SK-N-SH (cell line): ENCODE measurements at regions not wholly inside any gene's neighbourhood (a gene's known extent, or its start where the extent isn't known, plus 50 kb on each side); places are given as distances from the start of the nearest gene placed in this dataset.

Source experiments
- CTCF ChIA-PET: fragments of 300-600, 350-600 bp; formaldehyde crosslinking; extraction: SDS; loops from one replicate; lab custom pipeline; 2021; lab: Yijun Ruan, JAX
- POLR2A ChIA-PET: fragments of 350-600 bp; sonication (Branson Sonifier 250); formaldehyde crosslinking; extraction: SDS; loops from one replicate; lab custom pipeline; 2020; ENCODE audit warnings: antibody characterized with exemption, inconsistent platforms; lab: Yijun Ruan, JAX
- DNase-seq: peaks from one replicate; pipeline ENCODE4 v3.0.0; 2012
- H2AFZ ChIP-seq: fragments of 200-600 bp; sonication (generic); 2 replicates; pipeline ENCODE4 v1.8.1; 2016; ENCODE audit warnings: antibody characterized with exemption, mild to moderate bottlenecking, low read depth
- H3F3A ChIP-seq: fragments of 200-600 bp; sonication (generic); replicated peaks from 2 replicates; pipeline ENCODE3; 2016; ENCODE audit warnings: antibody characterized with exemption, mild to moderate bottlenecking; ENCODE audit not compliant: insufficient read depth
- H3K27ac ChIP-seq, 2 experiments: fragments of 200-500 bp in 1 of 2; fragments of 200-600 bp in 1 of 2; sonication (Bioruptor generic) in 1 of 2; sonication (generic), shearing (Covaris generic) in 1 of 2; 2 replicates each; pipeline versions ENCODE4 v1.5.1 to v1.6.1; 2014 to 2016; ENCODE audit warnings: low read depth in 2 of 2, inconsistent platforms in 1 of 2, low read length in 1 of 2, mild to moderate bottlenecking in 1 of 2, mixed read lengths in 1 of 2
- H3K27me3 ChIP-seq: fragments of 200-600 bp; sonication (generic), shearing (Covaris generic); 2 replicates; pipeline ENCODE4 v1.6.1; 2016; ENCODE audit warnings: mixed run types; ENCODE audit not compliant: insufficient read depth
- H3K36me3 ChIP-seq, 2 experiments: fragments of 200-500 bp in 1 of 2; fragments of 200-600 bp in 1 of 2; sonication (Bioruptor generic) in 1 of 2; sonication (generic) in 1 of 2; replicated peaks in 1 of 2; 2 replicates each; pipeline versions ENCODE3 to v1.5.1; 2014 to 2016; ENCODE audit warnings: low read length in 1 of 2, mild to moderate bottlenecking in 1 of 2; ENCODE audit not compliant: insufficient read depth in 2 of 2, control insufficient read depth in 1 of 2
- H3K4me1 ChIP-seq, 2 experiments: fragments of 200-500 bp in 1 of 2; fragments of 200-600 bp in 1 of 2; sonication (Bioruptor generic) in 1 of 2; sonication (generic), shearing (Covaris generic) in 1 of 2; 2 replicates each; pipeline versions ENCODE4 v1.5.1 to v1.6.1; 2014 to 2016; ENCODE audit warnings: low read depth in 1 of 2, low read length in 1 of 2, mixed run types in 1 of 2; ENCODE audit not compliant: insufficient read depth in 2 of 2, control insufficient read depth in 1 of 2
- H3K4me2 ChIP-seq: fragments of 200-600 bp; sonication (generic), shearing (Covaris generic); 2 replicates; pipeline ENCODE4 v1.6.1; 2017; ENCODE audit warnings: mixed run types
- H3K4me3 ChIP-seq, 2 experiments: fragments of 200-500 bp in 1 of 2; fragments of 200-600 bp in 1 of 2; sonication (Bioruptor generic) in 1 of 2; sonication (generic), shearing (Covaris generic) in 1 of 2; 2 replicates each; pipeline versions ENCODE4 v1.5.1 to v1.8.1; 2014 to 2016; ENCODE audit warnings: low read depth in 2 of 2, inconsistent platforms in 1 of 2, low read length in 1 of 2, mild to moderate bottlenecking in 1 of 2, mixed read lengths in 1 of 2, moderate library complexity in 1 of 2
- H3K79me2 ChIP-seq: fragments of 200-600 bp; sonication (generic); 2 replicates; pipeline ENCODE4 v1.8.1; 2017; ENCODE audit warnings: mild to moderate bottlenecking; ENCODE audit not compliant: insufficient read depth
- H3K9ac ChIP-seq: fragments of 200-600 bp; sonication (generic); 2 replicates; pipeline ENCODE4 v1.6.1; 2017; ENCODE audit warnings: mixed run types
- H3K9me2 ChIP-seq: fragments of 200-600 bp; sonication (generic); 2 replicates; pipeline ENCODE4 v1.6.1; 2017; ENCODE audit warnings: mixed run types
- H3K9me3 ChIP-seq: fragments of 200-600 bp; sonication (generic); 2 replicates; pipeline ENCODE4 v1.6.1; 2017; ENCODE audit warnings: mixed run types, mild to moderate bottlenecking, moderate library complexity
- H4K20me1 ChIP-seq: fragments of 200-600 bp; sonication (generic); 2 replicates; pipeline ENCODE4 v1.6.1; 2017; ENCODE audit warnings: mild to moderate bottlenecking, mixed run types; ENCODE audit not compliant: insufficient read depth
- CHD2 ChIP-seq: fragments of 150-350 bp; IDR thresholded peaks from 2 replicates; pipeline ENCODE4 v1.6.1; 2018; ENCODE audit warnings: low read length; ENCODE audit not compliant: partially characterized antibody
- FOXJ3 ChIP-seq: sonication (generic); formaldehyde crosslinking; IDR thresholded peaks from 2 replicates; pipeline ENCODE4 v1.5.1; 2020; ENCODE audit warnings: mild to moderate bottlenecking, missing genetic modification reagents
- NFIC ChIP-seq: IDR thresholded peaks from 2 replicates; pipeline ENCODE4 v1.4.0; 2012; ENCODE audit warnings: borderline replicate concordance
- RAD21 ChIP-seq: IDR thresholded peaks from 2 replicates; pipeline ENCODE4 v1.6.1; 2012; ENCODE audit warnings: mild to moderate bottlenecking, low read length
- RXRA ChIP-seq: IDR thresholded peaks from 2 replicates; pipeline ENCODE4 v1.4.0; 2012; ENCODE audit warnings: low read depth, mild to moderate bottlenecking, borderline replicate concordance
- SMC3 ChIP-seq: IDR thresholded peaks from 2 replicates; pipeline ENCODE4 v1.6.1; 2012; ENCODE audit warnings: low read depth, low read length, improper control_type of control experiment
- TAF1 ChIP-seq: IDR thresholded peaks from 2 replicates; pipeline ENCODE4 v1.6.1; 2012; ENCODE audit warnings: low read depth, mild to moderate bottlenecking, low read length, moderate library complexity, borderline replicate concordance
- YY1 ChIP-seq: IDR thresholded peaks from 2 replicates; pipeline ENCODE4 v1.4.0; 2012; ENCODE audit warnings: low read depth, mild to moderate bottlenecking
- WGBS: methylation state at CpG from one replicate; pipeline ENCODE4 v1.1.6; 2017; ENCODE audit warnings: low lambda C conversion rate; 5-methylcytosine and 5-hydroxymethylcytosine counted together
- TF ChIP-seq, protein P1 (sequence below): IDR thresholded peaks from 2 replicates; pipeline ENCODE4 v1.4.0; 2012; ENCODE audit warnings: low read depth, borderline replicate concordance
- TF ChIP-seq, protein P2 (sequence below): fragments of 200-600 bp; sonication (generic); IDR thresholded peaks from 2 replicates; pipeline ENCODE4 v1.6.1; 2017; ENCODE audit warnings: antibody characterized with exemption, mild to moderate bottlenecking, moderate library complexity

DNA sequence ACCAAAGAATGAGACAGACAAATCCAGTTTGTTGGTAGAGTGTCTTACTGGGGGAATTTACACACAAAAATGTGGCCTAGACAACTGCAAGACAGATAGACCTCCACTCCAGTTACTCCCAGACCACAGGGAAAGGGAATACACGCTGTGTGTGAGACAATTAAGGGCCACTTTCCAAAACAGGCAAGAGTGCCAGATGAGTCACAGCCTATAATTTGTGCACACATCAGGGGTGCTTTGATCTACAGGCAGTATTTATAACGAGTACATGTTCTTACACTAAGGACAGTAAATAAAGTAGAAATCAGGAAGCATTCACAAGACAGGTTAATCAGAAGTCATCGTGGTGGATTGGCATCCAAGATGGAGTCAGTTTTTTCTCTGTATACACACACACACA is 114.8 kb downstream of the ZNF622 start (continued):
- TF ChIP-seq, protein P1, sequence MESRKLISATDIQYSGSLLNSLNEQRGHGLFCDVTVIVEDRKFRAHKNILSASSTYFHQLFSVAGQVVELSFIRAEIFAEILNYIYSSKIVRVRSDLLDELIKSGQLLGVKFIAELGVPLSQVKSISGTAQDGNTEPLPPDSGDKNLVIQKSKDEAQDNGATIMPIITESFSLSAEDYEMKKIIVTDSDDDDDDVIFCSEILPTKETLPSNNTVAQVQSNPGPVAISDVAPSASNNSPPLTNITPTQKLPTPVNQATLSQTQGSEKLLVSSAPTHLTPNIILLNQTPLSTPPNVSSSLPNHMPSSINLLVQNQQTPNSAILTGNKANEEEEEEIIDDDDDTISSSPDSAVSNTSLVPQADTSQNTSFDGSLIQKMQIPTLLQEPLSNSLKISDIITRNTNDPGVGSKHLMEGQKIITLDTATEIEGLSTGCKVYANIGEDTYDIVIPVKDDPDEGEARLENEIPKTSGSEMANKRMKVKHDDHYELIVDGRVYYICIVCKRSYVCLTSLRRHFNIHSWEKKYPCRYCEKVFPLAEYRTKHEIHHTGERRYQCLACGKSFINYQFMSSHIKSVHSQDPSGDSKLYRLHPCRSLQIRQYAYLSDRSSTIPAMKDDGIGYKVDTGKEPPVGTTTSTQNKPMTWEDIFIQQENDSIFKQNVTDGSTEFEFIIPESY, result no peak
- TF ChIP-seq CHD2, result no peak

DNA sequence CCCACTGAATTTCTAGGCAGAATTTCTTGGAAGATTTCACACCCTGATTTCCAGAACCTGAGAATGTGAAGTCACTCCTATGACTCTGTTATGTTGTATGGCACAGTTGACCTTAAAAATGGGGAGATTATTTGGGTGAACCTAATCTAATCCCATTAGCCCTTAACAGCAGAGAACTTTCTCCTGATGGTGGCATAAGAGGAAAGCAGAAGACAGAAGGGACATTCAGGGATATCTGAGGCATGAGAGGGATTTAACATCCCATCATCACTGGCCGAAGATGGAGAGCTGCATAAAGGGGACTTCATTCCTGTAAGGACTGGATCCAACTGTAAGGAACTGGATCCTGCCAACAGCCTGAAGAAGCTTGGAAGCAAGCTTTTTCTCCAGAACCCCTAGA is 119.2 kb downstream of the ZNF622 start:
- Histone ChIP-seq H4K20me1 (no peaks in the 10 kb centered on the region), H3K36me3 (no peaks in the 10 kb centered on the region), H3K4me1 (no peaks in the 10 kb centered on the region), H3K4me3 (no peak overlapping the region), H3K4me2 (no peak overlapping the region), H2AFZ (no peak overlapping the region), H3K27me3 (no peaks in the 10 kb centered on the region), H3K79me2 (no peaks in the 10 kb centered on the region), H3K9me3 (no peaks in the 10 kb centered on the region), H3K9me2 (no peaks in the 10 kb centered on the region), H3K27ac (no peak overlapping the region), H3F3A (no peaks in the 10 kb centered on the region), H3K9ac (no peak overlapping the region)
- POLR2A ChIA-PET, result no interaction called here
- no peak for TF ChIP-seq TAF1
- no peak for TF ChIP-seq YY1
- no peak for TF ChIP-seq RXRA
- CTCF ChIA-PET, result no interaction called here
- DNase-seq, result no peak
- 20% methylated on average over 1 of the region's 1 CpG for WGBS

DNA sequence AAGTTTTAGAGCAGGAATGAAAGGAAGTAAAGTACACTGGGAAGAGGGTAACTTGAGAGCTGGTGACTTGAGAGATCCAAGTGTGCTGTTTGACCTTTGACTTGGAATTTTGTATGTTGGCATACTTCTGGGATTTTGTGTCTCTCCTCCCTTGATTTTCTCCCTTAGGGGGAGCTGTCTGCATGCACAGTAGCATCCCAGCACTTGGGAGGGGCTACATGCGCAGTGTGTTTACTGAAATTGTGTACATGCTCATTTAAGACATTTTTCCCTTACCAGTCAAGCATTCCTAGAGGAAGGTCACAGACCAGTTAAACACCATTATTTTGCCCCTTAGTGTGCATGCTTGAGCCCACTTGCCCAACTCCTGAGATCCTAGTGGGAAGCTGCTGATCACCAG is 120.1 kb downstream of the ZNF622 start:
- TF ChIP-seq FOXJ3 (CRISPR knock-in tag), result no peak
- no peak for TF ChIP-seq NFIC
- TF ChIP-seq RAD21, result peak; percentile 58
- no peak for TF ChIP-seq RXRA
- TF ChIP-seq SMC3, result 0 out of 2 replicates have a peak, but pooled peaks have one; percentile 12
- TF ChIP-seq, protein P2, sequence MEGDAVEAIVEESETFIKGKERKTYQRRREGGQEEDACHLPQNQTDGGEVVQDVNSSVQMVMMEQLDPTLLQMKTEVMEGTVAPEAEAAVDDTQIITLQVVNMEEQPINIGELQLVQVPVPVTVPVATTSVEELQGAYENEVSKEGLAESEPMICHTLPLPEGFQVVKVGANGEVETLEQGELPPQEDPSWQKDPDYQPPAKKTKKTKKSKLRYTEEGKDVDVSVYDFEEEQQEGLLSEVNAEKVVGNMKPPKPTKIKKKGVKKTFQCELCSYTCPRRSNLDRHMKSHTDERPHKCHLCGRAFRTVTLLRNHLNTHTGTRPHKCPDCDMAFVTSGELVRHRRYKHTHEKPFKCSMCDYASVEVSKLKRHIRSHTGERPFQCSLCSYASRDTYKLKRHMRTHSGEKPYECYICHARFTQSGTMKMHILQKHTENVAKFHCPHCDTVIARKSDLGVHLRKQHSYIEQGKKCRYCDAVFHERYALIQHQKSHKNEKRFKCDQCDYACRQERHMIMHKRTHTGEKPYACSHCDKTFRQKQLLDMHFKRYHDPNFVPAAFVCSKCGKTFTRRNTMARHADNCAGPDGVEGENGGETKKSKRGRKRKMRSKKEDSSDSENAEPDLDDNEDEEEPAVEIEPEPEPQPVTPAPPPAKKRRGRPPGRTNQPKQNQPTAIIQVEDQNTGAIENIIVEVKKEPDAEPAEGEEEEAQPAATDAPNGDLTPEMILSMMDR, result peak; percentile 41
- no peak for TF ChIP-seq YY1
- Histone ChIP-seq H3K4me1 (no peaks in the 10 kb centered on the region), H3K4me2 (no peak overlapping the region), H3K79me2 (no peaks in the 10 kb centered on the region), H3K9ac (no peak overlapping the region), H3K9me3 (no peaks in the 10 kb centered on the region), H3K27me3 (no peaks in the 10 kb centered on the region), H3K9me2 (no peaks in the 10 kb centered on the region), H3K4me3 (no peak overlapping the region), H2AFZ (no peak overlapping the region), H3K27ac (no peak overlapping the region), H4K20me1 (no peaks in the 10 kb centered on the region), H3F3A (no peaks in the 10 kb centered on the region), H3K36me3 (no peaks in the 10 kb centered on the region)
- ChIA-PET CTCF (interaction anchor here (0.8 to 1.0 kb wide), 2 partner anchors 10 to 109 kb away, joined by 3 read pairs; no protein-coding TSS in a partner anchor), POLR2A (no interaction called here)
- WGBS, result 42% methylated on average over 1 of the region's 1 CpG
- DNase-seq, result no peak
